NOMO-1 (cell line): ENCODE measurements at regions not wholly inside any gene's neighbourhood (a gene's known extent, or its start where the extent isn't known, plus 50 kb on each side); places are given as distances from the start of the nearest gene placed in this dataset.

Experiments used
- DNase-seq, 2 experiments: peaks; one replicate each; lab custom pipeline; 2025; ENCODE audit not compliant: unreplicated experiment in 2 of 2; lab: John Stamatoyannopoulos, UW

DNA sequence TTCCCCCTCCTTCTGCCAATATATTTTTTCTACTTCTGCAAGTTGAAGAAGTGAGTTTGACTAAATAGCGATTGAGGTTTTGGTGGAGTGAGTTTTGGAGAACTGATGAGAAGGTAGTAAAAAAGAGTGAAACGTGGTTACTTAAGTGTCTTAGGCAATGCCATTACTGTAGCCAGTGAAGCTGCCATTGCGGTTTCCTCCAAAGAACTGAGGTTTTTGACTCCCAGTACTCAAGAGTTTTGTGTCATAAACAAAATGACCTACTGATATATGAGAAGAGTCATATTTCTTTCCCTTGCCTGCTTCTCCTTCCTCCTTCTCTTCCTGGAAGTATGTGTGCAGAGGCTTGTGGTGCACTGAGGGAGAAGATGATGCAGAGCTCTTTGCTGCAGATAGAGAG, 554.5 kb upstream of the MAP3K7 start:
- DNase-seq, result peak; percentile 81 to 99

DNA sequence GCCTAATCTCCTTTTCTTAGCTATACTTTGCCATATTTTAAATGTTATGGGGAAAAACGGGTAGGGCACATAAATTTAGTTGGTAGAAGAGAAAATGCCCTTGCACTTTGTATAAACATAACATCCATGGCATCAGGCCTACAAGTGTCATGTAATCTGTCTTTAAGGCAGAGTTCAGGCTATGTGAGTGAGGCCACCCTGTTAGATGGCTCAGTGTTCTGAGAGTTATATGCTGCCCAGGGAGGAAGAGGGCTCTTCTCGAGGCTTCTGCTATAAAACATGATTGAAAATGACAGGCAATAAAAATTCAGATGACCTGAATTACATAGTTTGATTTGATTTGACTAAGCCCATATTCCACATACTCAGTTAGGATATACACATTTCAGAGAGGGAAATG, 553.6 kb upstream of the MAP3K7 start:
- no peak for DNase-seq

DNA sequence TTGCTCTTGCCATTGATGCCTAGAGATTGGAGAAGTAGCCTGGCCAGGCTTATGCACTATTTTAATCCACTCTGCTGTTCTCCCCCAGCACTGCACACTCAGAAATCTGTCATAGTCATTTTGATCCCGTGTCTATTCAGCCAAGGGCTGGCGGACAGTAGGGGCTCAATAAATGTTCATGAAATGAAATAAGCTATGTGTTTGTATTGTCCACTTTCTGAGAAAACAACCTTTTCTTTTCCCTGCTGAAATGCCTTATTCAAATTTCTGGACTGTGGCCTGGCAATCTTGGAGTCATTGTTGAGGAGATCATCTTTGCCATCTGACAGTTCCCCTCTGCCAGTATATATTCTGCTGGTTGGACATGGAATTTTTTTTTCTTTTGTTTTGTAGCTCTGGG, 550.4 kb upstream of the MAP3K7 start:
- DNase-seq, result no peak

DNA sequence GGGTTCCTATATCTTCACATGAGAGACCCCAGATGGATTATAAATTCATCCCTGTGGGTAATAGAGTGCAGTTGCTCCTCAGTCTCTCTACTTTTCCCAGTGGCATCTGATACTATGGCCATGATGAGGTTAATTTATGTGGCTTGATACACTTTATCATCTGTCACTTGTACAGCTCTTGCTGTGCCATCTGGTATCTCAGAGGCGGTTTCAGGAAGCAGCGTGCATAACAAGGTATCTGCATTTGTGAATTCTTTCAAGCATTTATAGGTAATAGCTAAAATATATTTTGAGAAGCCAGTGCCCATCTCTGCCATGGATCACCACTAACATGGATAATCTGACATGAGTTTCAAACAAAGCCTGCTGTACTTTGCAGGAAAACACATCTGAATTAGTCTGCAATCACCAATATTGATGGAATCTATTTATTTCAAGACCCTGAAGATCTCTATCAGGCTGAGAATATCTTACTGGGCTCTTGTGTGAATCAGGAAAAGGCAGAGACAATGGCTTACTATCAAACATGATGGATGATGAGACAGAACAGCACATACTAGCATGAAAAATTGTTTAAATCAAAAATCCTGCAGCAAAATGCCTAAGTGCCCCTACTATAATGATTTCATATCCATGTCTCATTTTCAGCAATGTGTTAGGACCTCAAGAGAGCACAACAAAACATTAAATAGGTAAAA, 548.7 kb upstream of the MAP3K7 start:
- no peak for DNase-seq

DNA sequence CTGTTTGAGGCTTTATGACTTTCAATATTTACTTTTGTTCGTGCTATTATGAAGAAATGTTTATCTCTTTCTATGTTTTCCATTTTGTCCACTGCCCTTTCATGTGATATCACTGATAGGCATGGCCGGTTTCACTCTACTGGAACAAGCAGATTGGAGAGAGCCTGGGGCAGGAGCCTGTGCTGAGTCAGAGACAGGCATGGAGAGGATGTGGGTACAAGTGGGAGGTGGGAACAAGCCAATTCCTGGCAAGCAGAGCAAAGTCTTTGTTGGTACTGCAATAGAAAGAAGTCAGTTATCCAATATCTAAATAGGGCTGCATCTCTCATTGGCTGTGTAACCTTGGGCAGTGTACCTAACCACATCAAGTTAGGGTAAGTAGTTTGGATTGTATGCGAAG, 545.6 kb upstream of the MAP3K7 start:
- DNase-seq, result no peak

DNA sequence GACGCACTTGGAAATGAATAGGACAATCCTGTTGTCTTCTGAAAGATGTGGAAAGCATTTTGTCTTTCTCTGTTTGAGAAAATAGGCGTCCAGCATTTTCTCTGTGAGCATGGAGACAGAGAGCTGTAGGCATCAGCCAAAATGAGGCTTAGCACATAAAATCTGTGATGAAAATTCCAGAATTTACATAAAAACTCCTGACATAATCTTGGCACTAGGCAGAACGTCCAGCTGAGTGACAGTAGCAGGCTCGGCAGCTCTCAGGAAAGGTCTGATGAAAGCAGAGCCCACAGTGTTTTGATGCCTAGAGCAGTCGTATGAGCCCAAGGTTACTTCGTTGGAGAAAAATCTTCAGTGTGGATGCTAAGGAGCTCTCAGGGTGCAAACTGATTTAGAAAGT, 543.3 kb upstream of the MAP3K7 start:
- DNase-seq, result no peak

DNA sequence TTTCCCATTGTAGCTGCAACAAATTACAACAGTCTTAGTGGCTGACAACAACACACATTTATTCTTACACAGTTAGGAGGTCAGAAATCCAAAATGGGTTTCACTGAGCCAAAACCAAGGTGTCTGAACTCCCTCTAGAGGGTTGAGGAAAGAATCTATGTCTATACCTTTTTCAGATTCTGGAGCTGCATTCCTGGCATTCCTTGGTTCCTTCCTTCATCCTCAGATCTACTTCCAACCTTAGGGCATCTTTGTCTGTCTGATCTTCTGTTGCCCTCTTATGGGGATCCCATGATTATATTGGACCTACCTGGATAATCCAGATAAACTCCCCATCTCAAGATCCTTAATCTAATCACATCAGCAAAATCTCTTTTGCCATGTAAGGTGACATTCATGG, 540.9 kb upstream of the MAP3K7 start:
- no peak for DNase-seq

DNA sequence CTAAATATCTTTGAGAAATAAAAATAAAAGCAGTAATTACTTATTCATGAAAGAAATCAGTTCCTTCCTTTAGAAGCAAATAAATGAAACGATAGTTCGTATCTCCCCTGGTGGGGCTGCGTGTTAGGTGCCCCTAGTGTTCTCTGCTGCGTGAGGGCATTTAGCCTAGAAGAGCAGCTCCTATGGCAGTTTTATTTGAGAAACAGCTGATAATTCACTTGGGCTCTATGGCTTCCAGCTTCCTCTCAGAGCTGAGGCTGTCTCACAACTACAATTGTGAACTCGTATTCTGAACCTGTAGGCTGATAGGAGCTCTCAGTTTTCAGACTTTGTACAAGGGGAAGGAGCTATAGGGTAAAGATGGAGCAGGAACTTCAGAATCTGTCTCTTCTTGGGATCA, 540.0 kb upstream of the MAP3K7 start:
- DNase-seq, result no peak

DNA sequence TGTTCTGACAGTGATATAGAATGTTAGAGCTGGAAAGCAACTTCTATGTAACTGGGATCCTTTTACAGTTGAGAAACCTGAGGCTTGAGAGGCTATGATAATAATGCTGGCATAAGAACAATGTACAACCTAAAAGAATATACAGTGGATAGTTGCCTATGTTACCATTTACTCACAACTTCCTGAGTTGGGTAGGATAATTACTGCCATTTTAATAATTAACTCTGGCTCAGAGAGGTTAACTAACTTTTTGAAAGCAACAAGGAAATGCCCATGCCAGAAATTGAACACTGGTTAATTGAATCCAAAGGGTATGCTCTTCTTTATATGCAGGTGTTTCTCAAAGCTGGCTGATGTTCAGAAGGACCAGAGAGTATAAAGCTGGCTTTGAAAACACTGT, 530.7 kb upstream of the MAP3K7 start:
- no peak for DNase-seq

DNA sequence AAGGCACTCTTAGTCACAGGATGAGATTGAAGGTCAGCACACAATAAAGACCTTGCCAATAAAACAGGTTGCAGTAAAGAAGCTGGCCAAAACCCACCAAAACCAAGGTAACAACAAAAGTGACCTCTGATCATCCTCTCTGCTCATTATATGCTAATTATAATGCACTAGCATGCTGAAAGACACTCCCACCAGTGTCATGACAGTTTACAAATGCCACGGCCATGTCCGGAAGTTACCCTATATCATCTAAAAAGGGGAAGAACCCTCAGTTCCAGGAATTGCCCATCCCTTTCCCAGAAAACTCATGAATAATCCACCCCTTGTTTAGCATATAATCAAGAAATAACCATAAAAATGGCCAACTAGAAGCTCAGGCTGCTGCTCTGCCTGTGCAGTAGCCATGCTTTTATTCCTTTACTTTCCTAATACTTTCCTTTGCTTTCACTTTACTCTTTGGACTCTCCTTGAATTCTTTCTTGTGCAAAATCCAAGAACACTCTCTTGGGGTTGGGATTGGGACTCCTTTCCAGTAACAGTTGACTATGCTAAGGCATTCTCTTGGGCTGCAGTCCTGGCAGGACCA, 527.3 kb upstream of the MAP3K7 start:
- no peak for DNase-seq

DNA sequence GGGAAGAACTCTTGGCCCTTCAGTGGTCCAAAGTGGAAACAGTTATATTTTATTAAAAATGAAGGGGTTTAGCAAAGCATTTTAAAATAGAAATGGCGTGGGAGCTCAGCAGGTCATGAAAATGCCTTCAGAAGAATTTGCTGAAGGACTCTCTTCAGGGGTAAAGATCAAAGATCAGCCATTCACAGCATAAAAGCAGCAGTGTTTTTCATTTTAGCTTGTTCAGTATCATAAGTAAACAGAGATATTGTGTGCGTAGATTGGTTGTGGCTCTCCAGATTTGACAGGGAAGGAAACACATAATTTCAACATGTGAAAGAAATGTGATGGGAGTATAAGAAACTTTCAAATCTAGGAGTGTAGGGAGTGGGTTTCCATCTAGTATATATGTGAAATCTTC, 519.2 kb upstream of the MAP3K7 start:
- no peak for DNase-seq

DNA sequence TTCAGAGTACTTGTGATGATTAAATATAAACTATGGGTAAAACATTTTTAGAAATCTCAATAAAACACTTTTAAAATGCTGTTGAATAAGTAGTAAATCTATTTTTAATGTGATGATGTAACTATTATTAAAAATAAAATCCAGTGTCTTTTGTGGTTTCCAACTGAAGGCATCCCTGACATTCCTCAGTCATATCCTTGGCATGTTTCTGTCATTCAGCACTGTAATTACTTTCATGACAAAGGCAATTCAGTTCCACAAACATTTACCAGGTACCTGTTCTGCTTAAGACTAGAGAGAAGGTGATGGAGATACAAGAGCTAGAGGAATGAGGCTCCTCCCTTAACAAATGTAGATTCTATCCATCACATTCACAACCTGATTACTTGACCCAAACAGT, 518.7 kb upstream of the MAP3K7 start:
- DNase-seq, result no peak

DNA sequence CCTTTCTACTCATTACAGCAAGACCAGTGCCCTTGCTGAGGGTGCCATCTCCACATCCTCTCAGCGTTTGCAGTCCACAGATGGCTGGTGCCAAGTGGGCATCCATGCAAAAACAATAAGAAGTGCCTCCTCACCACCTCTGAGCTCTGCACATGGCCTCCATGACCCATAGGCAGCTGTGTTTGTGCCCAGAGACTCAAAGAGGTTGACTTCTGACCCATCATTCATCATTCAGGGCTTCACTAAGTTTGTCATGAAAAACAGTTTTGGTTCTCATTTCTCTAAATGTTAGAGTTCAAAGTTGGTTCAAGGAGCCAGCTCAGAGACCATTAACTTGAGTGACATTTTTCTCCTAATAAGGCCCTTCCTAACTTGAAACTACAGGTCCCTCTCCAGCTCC, 512.6 kb upstream of the MAP3K7 start:
- no peak for DNase-seq

DNA sequence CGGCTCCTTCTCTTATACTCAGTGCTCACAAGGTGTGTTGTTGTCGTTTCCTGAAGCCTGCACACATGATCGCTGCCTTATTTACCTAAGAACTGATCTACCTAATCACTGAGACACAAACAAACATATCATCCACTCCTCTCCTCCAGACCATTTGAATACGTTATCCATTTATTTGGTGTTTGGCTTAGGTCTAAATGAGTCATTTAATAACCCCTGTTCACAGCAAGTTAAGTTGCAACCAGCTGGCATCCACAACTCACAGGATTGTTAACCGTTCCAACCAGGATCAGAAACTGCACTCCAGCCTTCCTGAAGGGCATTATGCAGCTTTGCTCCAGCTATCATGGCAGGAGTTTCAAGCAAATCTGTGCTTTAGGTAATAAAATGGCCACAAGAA, 511.1 kb upstream of the MAP3K7 start:
- no peak for DNase-seq

DNA sequence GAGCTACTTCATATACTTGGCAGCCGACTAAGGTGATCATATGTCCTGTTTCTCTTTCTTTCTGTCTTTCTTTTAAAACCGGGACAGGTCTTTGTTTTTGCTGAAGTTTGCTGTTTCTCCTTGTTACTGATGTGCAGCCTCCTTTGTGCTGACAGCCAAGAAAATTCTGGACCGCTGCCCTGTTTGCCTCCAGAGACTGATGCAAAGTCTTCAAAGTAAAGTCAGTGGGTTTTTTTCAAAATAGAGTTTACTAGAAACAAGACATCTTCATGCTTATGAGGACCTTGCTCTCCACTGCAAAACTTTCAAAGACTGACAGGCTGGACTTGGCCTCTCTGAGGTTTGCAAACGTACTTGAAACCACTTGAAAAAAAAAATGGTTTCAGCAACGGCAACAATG, 510.5 kb upstream of the MAP3K7 start:
- DNase-seq, result no peak

DNA sequence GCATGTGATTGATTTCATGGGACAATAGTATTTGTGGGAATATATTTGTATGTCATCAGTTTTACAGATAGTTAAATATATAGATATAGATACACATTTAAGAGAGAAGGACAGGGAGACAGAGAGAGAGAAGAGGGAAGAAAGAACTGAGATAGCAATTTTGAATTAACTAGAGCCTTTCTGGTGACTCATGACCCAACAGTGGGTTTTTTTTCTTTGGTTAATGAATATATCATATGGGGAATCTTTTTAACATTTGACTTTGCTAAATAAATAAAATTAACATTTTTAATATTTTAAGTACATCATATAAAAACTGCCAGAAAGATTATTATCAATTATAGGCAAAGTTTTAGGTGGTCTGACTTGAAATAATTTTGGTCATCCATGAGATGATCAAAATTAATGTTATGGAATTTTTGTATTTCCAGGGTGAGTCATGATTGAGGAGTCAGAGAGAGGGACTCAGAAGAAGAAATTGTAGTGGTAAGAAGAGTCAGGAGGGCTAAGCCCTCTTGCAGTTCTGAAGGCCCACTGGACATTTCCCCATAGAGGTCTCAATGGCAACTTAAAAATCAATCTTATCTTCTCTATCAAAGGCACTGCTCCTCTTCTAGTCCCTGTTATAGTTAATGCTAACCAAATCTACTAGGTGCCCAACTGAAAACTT, 508.1 kb upstream of the MAP3K7 start:
- DNase-seq, result no peak

DNA sequence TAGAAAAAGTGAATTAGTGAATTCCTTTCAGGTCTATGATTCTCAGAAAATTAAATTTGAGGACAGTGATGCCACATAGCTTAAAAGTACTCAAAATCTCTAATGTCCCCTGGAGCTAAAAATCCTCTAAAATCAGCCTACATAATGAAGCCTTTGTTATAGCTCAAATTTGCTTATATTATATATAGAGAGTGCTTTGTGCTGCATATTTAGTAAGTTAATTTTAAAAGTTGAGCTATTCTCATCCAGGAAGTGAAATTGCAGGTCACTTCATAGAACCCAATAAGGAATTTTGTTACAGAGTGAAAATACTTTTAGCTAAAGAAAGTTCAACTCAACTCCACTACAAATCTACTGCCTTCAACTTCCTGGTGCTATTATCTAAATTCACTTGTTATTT, 507.5 kb upstream of the MAP3K7 start:
- no peak for DNase-seq

DNA sequence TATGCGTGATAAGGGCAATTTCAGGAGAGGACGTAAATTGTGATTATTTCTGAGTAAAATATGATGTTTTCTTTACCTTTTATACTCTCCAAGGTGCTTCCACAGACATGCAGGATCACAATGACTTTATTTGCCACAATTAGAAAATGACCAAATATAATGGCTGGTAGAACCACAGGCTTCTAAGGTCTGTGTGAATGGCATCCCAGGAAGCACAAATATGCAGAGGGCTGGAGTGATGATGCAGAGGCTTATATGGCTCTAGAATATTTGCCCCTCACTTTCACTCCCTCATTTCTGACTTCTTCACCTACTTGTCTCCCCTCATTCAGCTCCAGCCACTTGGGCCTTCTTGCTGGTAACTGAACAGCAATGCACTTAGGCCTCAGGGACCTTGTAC, 502.1 kb upstream of the MAP3K7 start:
- DNase-seq, result no peak

DNA sequence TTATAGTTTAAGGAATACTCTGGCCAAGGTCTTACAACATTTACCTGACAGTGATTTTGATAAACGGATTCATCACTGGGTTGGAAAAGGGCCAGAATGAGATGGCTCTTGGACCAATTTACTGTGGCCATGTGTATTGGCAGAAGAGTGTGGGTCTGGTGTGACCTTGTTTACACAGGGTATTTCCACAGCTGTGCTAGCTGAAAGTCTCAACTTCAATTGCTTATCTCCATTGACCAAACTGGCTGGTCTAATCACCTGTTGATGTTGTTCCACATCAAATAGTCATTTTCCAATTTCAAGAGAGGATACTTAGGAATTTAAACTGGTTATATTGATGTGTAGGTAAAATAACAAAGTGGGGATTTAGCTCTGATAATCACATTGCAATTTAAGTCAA, 501.6 kb upstream of the MAP3K7 start:
- no peak for DNase-seq

DNA sequence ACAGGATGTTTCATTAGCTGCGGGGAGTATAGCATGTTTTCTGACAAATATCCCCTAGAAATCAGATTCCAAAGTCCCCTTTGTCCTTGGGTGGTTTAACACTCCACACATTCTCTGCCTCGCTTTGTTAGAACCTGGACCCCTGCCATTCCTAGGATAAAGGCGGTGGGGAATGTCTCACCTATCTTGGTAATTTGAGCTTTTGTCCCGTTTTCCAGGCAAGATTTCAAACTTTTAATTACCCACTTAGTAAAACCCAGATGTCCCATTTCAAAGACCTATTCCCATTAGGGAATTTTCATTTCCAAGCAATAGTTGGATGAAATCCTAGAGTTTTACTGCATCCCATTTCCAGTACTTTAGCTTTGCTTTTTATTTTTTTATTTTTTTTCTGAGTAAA, 501.0 kb upstream of the MAP3K7 start:
- DNase-seq, result no peak

DNA sequence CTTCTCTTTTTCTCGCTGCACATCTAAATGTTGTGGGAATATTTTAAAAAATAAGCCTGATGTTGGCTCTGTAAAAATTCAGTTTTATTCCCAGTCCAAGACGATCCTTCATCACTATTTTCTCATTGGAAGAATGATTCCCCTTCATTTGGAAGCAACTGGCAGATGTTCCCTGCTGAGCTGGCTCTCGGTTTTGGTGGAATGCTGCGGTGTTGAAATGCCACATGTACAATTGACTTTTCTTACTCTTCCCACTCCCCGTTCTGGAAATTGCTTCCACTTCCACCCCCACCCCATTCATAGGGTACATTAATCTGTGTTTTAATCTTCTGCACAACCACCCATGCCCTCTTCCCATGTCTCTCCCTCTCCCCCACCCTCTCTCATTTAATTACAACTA, 496.3 kb upstream of the MAP3K7 start:
- no peak for DNase-seq

DNA sequence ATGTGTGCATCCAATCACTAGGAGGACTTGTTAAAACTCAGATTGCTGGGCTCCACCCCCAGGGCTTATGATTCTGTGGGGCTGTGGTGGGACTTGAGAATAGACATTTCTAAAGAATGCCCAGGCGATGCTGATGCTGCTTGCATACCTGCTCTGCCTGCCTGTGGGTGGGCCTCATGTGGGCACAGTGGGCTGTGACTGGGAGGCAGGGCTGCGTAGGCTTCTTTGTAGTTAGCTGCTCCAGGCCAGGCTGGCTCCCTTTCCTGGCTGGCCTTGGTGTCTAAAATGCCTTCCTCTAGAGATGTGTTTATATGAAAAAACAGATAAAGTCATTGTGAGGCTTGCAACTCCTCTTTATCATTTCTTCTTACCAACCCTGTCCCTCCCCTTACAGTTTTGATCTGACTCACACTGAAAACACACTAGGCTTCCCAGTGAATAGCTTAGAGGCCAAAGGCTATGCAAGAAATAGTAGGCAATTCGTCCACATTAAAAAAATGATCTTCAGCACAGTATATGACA, 495.5 kb upstream of the MAP3K7 start:
- no peak for DNase-seq
